ENCODE measurements at regions not wholly inside any gene's neighbourhood (a gene's known extent, or its start where the extent isn't known, plus 50 kb on each side); places are given as distances from the start of the nearest gene placed in this dataset.

DNA sequence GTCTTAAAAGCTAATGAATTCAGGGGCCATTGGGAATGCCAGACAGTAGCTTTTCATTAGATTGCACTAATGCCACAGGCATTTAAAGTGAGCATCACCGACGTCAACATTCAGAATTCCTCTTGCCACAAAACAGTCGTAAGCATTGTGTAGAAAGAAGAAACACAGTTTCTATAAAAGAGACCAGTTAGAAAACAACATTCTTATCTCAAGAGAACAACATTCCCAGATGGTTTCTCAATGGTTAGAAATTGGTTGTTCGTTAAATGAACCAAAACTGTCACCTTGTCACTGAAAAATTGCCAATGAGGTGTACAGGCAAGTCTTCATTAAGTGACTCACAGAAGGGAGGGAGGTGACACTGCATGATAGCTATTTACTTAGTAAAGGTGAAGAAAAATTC is 401.6 kb upstream of the PRR16 start:
- ChIA-PET CTCF (no interaction called here), POLR2A (no interaction called here)

DNA sequence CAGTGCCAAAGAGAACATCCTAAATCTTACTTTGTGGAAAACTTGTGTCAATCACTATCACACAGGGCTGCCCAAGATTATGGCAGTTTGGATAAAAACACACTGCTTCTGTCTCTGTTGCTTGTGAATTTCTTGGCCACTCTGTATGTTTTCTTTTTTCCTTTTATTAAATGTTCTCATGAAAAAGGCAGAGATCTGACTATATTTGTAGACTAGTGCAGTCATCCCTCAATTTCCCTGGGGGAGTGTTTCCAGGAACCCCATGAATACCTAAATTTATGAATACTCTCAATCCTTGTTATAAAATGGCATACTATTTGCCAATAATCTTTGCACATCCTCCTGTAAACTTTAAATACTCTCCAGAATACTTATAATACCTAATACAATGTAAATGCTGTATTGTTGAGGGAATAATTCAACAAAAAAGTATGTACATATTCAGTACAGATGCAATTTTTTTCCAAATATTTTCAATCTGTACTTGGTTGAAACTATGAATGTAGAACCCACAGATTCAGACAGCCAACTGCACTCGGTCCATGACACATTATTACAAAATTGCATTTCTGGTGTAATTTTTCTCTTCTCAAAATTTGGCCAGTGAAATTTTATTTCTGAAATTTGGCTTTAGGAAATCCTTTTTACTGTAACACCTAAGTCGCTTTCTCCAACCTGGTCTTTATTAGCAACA is 391.9 kb upstream of the PRR16 start:
- H3K4me3 ChIP-seq (ENCODE audit: control extremely low read depth in 1 of 5, extremely low read depth in 1 of 5, insufficient read depth in 1 of 5, low read depth in 2 of 5, low read length in 4 of 5), result no peak overlapping the region
- H3K4me1 ChIP-seq (ENCODE audit: control insufficient read depth in 2 of 2, insufficient read depth in 2 of 2, low read length in 2 of 2), result no peaks in the 10 kb centered on the region
- no peaks in the 10 kb centered on the region for H3K9me3 ChIP-seq (ENCODE audit: control extremely low read depth in 1 of 3, control insufficient read depth in 2 of 3, insufficient read depth in 1 of 3, low read length in 2 of 3)
- H3K27ac Mint-ChIP-seq, result no peak overlapping the region
- no peak overlapping the region for H2AFZ ChIP-seq (ENCODE audit: insufficient read depth, low read depth, low read length, poor library complexity, severe bottlenecking)
- H3K27me3 Mint-ChIP-seq, result no peaks in the 10 kb centered on the region
- no peak for TF ChIP-seq CTCF (IDR thresholded peaks at IDR 0.05)
- no peak for TF ChIP-seq EZH2 (IDR thresholded peaks at IDR 0.05; ENCODE audit: borderline replicate concordance, insufficient read depth, low read depth, low read length, poor library complexity, severe bottlenecking)
- ATAC-seq (ENCODE audit: low read depth) (no peak), DNase-seq (no peak)
- no peak overlapping the region for H3K27ac ChIP-seq (ENCODE audit: low read length in 2 of 2)
- H3K4me2 ChIP-seq (replicated peaks; ENCODE audit: low read depth, low read length, poor library complexity, severe bottlenecking), result no peak overlapping the region
- H3K4me1 Mint-ChIP-seq, result no peaks in the 10 kb centered on the region
- no peaks in the 10 kb centered on the region for H3K27me3 ChIP-seq (replicated peaks in 1 of 4; ENCODE audit: control extremely low read depth in 1 of 4, control insufficient read depth in 3 of 4, insufficient read depth in 4 of 4, low read length in 3 of 4)
- H3K4me3 Mint-ChIP-seq, result no peak overlapping the region
- H3K9me3 Mint-ChIP-seq (ENCODE audit: insufficient read depth), result no peaks in the 10 kb centered on the region
- CTCF ChIA-PET, result no interaction called here
- H3K36me3 ChIP-seq (replicated peaks in 1 of 2; ENCODE audit: control extremely low read depth in 1 of 2, control insufficient read depth in 1 of 2, extremely low read depth in 1 of 2, insufficient read depth in 2 of 2, low read length in 1 of 2), result no peaks in the 10 kb centered on the region
- POLR2A ChIA-PET, result no interaction called here
- H4K20me1 ChIP-seq (ENCODE audit: control insufficient read depth, insufficient read depth, low read length, poor library complexity, severe bottlenecking), result no peaks in the 10 kb centered on the region
- intact Hi-C loops (cut with micrococcal nuclease), result no loop called here
- no CpG with 5 or more reads among the region's 2 CpGs for whole genome bisulfite sequencing (ENCODE audit: insufficient coverage)
- H3K9ac ChIP-seq (ENCODE audit: low read length), result no peak overlapping the region
- no peaks in the 10 kb centered on the region for H3K79me2 ChIP-seq (ENCODE audit: control insufficient read depth, insufficient read depth, low read length)

More for the DNA sequence above, 401.6 kb upstream of the PRR16 start:
- Histone ChIP-seq H3K4me3 (ENCODE audit: control extremely low read depth in 1 of 5, extremely low read depth in 1 of 5, insufficient read depth in 1 of 5, low read depth in 2 of 5, low read length in 4 of 5) (no peak overlapping the region), H3K9me3 (ENCODE audit: control extremely low read depth in 1 of 3, control insufficient read depth in 2 of 3, insufficient read depth in 1 of 3, low read length in 2 of 3) (no peaks in the 10 kb centered on the region), H3K4me1 (ENCODE audit: control insufficient read depth in 2 of 2, insufficient read depth in 2 of 2, low read length in 2 of 2) (no peaks in the 10 kb centered on the region), H3K27me3 (replicated peaks in 1 of 4; ENCODE audit: control extremely low read depth in 1 of 4, control insufficient read depth in 3 of 4, insufficient read depth in 4 of 4, low read length in 3 of 4) (no peaks in the 10 kb centered on the region), H2AFZ (ENCODE audit: insufficient read depth, low read depth, low read length, poor library complexity, severe bottlenecking) (no peak overlapping the region), H3K36me3 (replicated peaks in 1 of 2; ENCODE audit: control extremely low read depth in 1 of 2, control insufficient read depth in 1 of 2, extremely low read depth in 1 of 2, insufficient read depth in 2 of 2, low read length in 1 of 2) (no peaks in the 10 kb centered on the region), H4K20me1 (ENCODE audit: control insufficient read depth, insufficient read depth, low read length, poor library complexity, severe bottlenecking) (no peaks in the 10 kb centered on the region), H3K79me2 (ENCODE audit: control insufficient read depth, insufficient read depth, low read length) (no peaks in the 10 kb centered on the region), H3K4me2 (replicated peaks; ENCODE audit: low read depth, low read length, poor library complexity, severe bottlenecking) (no peak overlapping the region), H3K9ac (ENCODE audit: low read length) (no peak overlapping the region), H3K27ac (ENCODE audit: low read length in 2 of 2) (no peak overlapping the region)
- no peak overlapping the region for H3K4me3 Mint-ChIP-seq
- H3K27ac Mint-ChIP-seq, result no peak overlapping the region
- no peaks in the 10 kb centered on the region for H3K9me3 Mint-ChIP-seq (ENCODE audit: insufficient read depth)
- WGBS (ENCODE audit: insufficient coverage), result 100% methylated on average over 2 of the region's 4 CpGs
- no peak for TF ChIP-seq EZH2 (IDR thresholded peaks at IDR 0.05; ENCODE audit: borderline replicate concordance, insufficient read depth, low read depth, low read length, poor library complexity, severe bottlenecking)
- DNase-seq, result no peak
- H3K27me3 Mint-ChIP-seq, result peaks cover 3% of the 10 kb centered on the region
- intact Hi-C loops (cut with micrococcal nuclease), result no loop called here
- H3K4me1 Mint-ChIP-seq, result no peaks in the 10 kb centered on the region
- ATAC-seq (ENCODE audit: low read depth), result no peak

All from B cell (primary cell).